Astrocyte of the spinal cord (primary cell): ENCODE measurements at regions not wholly inside any gene's neighbourhood (a gene's known extent, or its start where the extent isn't known, plus 50 kb on each side); places are given as distances from the start of the nearest gene placed in this dataset.
"Not testable (repeated sequence)": the region's sequence is repeated elsewhere in the genome, so short reads cannot be mapped to it uniquely, and the experiment has no call there.

Experiments
- DNase-seq: peaks from one replicate; pipeline ENCODE4 v3.0.0; 2011; ENCODE audit warnings: low read depth, low spot score
- H3K4me3 ChIP-seq: 2 replicates; pipeline ENCODE4 v1.5.1; 2011; ENCODE audit warnings: low read depth, mild to moderate bottlenecking, low read length, moderate library complexity
- CTCF ChIP-seq: IDR thresholded peaks from 2 replicates; pipeline ENCODE4 v1.5.1; 2012; ENCODE audit warnings: low read depth, mild to moderate bottlenecking, low read length, inconsistent platforms
- in situ Hi-C: cut with HindIII; loops from 2 replicates; pipeline ENCODE4 v1.10.0; 2017; ENCODE audit warnings: low sequenced_read_pairs

GRCh38 chr5:82975812-82976211 lies 101.4 kb downstream of the TMEM167A start:
- no peak for TF ChIP-seq CTCF
- in situ Hi-C loops = no loop called here
- DNase-seq = no peak
- no peak overlapping the region for H3K4me3 ChIP-seq

GRCh38 chr5:82975396-82975795 lies 101.8 kb downstream of the TMEM167A start:
- no peak overlapping the region for H3K4me3 ChIP-seq
- TF ChIP-seq CTCF = no peak
- in situ Hi-C loops = no loop called here
- no peak for DNase-seq

DNA sequence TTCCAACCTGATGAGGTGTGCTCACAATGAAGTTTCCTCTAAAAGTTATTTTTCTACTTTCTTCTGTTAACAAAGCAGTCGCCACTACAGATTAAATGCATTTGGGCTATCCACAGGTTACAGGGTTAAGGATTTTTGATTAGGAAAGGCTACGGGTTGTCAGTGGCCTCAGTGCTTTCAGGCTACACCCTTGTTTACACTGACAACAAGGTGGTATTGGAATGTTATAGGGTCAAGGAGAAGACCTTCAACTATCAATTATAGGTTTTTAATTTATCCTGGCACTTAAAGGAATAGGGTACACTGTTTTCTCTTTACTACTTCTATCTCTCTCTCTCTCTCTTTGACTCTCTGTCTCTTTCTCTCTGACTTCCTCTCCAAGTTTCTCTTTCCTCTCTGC lies 102.8 kb downstream of the TMEM167A start:
- in situ Hi-C loops, DNase-seq, H3K4me3 ChIP-seq: not testable (repeated sequence)

- DNase-seq = no peak
- TF ChIP-seq CTCF = no peak
- no peak overlapping the region for H3K4me3 ChIP-seq
- in situ Hi-C loops = no loop called here
Measured at GRCh38 chr5:82971901-82972300, 105.3 kb downstream of the TMEM167A start.

- H3K4me3 ChIP-seq, DNase-seq, in situ Hi-C loops: not testable (repeated sequence)
Measured at GRCh38 chr5:82971034-82971806, 106.0 kb downstream of the TMEM167A start.

DNA sequence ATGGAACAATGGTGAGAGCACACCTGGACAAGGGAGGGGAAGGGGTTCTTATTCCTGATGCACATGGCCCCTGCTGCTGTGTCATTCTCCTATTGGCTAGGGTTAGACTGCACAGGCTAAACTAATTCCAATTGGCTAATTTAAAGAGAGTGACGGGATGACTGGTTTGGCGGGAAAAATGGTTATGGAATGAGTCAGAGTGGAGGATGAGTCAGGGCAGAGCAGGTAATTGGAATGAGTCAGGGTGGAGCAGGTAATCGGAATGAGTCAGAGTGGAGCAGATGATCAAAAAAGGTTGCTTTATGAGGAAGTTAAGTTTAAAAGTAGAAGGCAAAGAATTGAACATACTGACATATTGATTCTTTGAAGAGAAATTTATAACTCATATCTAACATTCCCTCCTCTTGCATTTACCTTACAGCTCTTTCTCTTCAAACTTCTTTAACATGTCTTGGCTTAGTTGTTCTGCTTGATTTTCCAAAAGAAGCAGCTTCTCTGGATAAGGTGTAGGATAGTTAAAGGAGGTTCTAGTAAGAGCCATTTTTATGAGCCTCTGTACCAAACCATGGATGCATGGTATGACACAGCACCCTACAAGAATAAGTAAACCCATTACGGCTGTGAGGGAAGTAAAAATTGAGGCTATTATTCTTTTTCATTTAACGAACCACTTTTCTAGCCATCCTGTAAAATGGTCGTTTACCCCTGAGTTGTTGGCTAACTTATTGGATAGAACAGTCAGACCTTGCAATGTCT lies 107.8 kb downstream of the TMEM167A start:
- H3K4me3 ChIP-seq, in situ Hi-C loops, DNase-seq: not testable (repeated sequence)

GRCh38 chr5:82967072-82967471 lies 110.1 kb downstream of the TMEM167A start:
- H3K4me3 ChIP-seq = no peak overlapping the region
- no peak for DNase-seq
- in situ Hi-C loops = no loop called here
- TF ChIP-seq CTCF = no peak

DNA sequence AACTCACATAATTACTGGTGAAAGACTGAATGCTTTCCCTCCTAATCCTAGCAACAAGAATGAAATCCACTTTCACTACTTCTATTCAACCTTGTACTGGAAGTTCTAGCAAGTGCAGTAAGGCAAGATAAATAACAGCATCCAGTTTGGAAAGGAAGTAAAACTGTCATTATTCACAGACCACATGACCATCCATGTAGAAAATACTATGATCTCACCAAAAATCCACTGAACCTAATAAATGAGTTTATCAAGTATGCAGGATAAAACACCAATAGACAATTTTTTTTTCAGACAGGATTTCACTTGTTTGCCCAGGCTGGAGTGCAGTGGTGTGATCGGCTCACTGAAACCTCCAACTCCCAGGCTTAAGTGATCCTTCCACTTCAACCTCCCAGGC lies 117.7 kb downstream of the TMEM167A start:
- in situ Hi-C loops = no loop called here
- no peak for TF ChIP-seq CTCF
- no peak overlapping the region for H3K4me3 ChIP-seq
- no peak for DNase-seq
